HepG2 (cell line): ENCODE measurements at regions not wholly inside any gene's neighbourhood (a gene's known extent, or its start where the extent isn't known, plus 50 kb on each side); places are given as distances from the start of the nearest gene placed in this dataset.

Source experiments
- PAF1 ChIP-seq: IDR thresholded peaks from 2 replicates; pipeline ENCODE4 v1.6.1; 2016; ENCODE audit warnings: missing genetic modification reagents, missing compliant biosample characterization
- PHF8 ChIP-seq: sonication (generic); formaldehyde crosslinking; IDR thresholded peaks from 2 replicates; pipeline ENCODE4 v1.5.0; 2020; ENCODE audit warnings: missing genetic modification reagents
- SNAPC2 ChIP-seq: sonication (generic); formaldehyde crosslinking; IDR thresholded peaks from 2 replicates; pipeline ENCODE4 v1.8.1; 2022; ENCODE audit warnings: mild to moderate bottlenecking, missing genetic modification reagents
- TOE1 ChIP-seq: sonication (generic); formaldehyde crosslinking; IDR thresholded peaks from 2 replicates; pipeline ENCODE4 v1.4.0; 2020; ENCODE audit warnings: mild to moderate bottlenecking, missing genetic modification reagents
- ZBTB43 ChIP-seq: sonication (generic); formaldehyde crosslinking; conservative IDR thresholded peaks from 2 replicates; pipeline ENCODE4 v1.4.0; 2020; ENCODE audit warnings: missing genetic modification reagents
- ZNF407 ChIP-seq: sonication (generic); formaldehyde crosslinking; IDR thresholded peaks from one replicate; pipeline ENCODE4 v1.5.1; 2020; ENCODE audit warnings: mild to moderate bottlenecking, missing genetic modification reagents; ENCODE audit errors: not compliant biosample characterization
- ZNF7 ChIP-seq: IDR thresholded peaks from 2 replicates; pipeline ENCODE4 v1.6.1; 2016; ENCODE audit warnings: missing biosample characterization, missing genetic modification reagents
- ZSCAN5A ChIP-seq: sonication (generic); formaldehyde crosslinking; IDR thresholded peaks from 2 replicates; pipeline ENCODE4 v1.8.0; 2022; ENCODE audit warnings: mild to moderate bottlenecking, missing genetic modification reagents, borderline replicate concordance
- TF ChIP-seq, protein P1 (sequence below): sonication (generic); formaldehyde crosslinking; IDR thresholded peaks from 2 replicates; pipeline ENCODE4 v1.9.0; 2022; ENCODE audit warnings: low read depth, missing genetic modification reagents
- TF ChIP-seq, protein P2 (sequence below): IDR thresholded peaks from 2 replicates; pipeline ENCODE4 v1.6.1; 2012; ENCODE audit warnings: low read depth, low read length, improper control_type of control experiment
- TF ChIP-seq, protein P3 (sequence below): sonication (generic); formaldehyde crosslinking; IDR thresholded peaks from 2 replicates; pipeline ENCODE4 v1.5.0; 2020; ENCODE audit warnings: mild to moderate bottlenecking, missing genetic modification reagents, borderline replicate concordance

- TF ChIP-seq ZNF407 (CRISPR knock-in tag) (no peak), ZNF7 (no peak), ZBTB43 (CRISPR knock-in tag) (no peak), SNAPC2 (CRISPR knock-in tag) (no peak), TOE1 (no peak), PAF1 (CRISPR knock-in tag) (no peak), ZSCAN5A (no peak), PHF8 (CRISPR knock-in tag) (no peak)
- TF ChIP-seq, protein P1, sequence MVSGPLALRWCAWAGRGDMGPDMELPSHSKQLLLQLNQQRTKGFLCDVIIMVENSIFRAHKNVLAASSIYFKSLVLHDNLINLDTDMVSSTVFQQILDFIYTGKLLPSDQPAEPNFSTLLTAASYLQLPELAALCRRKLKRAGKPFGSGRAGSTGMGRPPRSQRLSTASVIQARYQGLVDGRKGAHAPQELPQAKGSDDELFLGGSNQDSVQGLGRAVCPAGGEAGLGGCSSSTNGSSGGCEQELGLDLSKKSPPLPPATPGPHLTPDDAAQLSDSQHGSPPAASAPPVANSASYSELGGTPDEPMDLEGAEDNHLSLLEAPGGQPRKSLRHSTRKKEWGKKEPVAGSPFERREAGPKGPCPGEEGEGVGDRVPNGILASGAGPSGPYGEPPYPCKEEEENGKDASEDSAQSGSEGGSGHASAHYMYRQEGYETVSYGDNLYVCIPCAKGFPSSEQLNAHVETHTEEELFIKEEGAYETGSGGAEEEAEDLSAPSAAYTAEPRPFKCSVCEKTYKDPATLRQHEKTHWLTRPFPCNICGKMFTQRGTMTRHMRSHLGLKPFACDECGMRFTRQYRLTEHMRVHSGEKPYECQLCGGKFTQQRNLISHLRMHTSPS, result no peak
- TF ChIP-seq, protein P2, sequence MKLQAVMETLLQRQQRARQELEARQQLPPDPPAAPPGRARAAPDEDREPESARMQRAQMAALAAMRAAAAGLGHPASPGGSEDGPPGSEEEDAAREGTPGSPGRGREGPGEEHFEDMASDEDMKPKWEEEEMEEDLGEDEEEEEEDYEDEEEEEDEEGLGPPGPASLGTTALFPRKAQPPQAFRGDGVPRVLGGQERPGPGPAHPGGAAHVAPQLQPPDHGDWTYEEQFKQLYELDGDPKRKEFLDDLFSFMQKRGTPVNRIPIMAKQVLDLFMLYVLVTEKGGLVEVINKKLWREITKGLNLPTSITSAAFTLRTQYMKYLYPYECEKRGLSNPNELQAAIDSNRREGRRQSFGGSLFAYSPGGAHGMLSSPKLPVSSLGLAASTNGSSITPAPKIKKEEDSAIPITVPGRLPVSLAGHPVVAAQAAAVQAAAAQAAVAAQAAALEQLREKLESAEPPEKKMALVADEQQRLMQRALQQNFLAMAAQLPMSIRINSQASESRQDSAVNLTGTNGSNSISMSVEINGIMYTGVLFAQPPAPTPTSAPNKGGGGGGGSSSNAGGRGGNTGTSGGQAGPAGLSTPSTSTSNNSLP, result no peak
- TF ChIP-seq, protein P3, sequence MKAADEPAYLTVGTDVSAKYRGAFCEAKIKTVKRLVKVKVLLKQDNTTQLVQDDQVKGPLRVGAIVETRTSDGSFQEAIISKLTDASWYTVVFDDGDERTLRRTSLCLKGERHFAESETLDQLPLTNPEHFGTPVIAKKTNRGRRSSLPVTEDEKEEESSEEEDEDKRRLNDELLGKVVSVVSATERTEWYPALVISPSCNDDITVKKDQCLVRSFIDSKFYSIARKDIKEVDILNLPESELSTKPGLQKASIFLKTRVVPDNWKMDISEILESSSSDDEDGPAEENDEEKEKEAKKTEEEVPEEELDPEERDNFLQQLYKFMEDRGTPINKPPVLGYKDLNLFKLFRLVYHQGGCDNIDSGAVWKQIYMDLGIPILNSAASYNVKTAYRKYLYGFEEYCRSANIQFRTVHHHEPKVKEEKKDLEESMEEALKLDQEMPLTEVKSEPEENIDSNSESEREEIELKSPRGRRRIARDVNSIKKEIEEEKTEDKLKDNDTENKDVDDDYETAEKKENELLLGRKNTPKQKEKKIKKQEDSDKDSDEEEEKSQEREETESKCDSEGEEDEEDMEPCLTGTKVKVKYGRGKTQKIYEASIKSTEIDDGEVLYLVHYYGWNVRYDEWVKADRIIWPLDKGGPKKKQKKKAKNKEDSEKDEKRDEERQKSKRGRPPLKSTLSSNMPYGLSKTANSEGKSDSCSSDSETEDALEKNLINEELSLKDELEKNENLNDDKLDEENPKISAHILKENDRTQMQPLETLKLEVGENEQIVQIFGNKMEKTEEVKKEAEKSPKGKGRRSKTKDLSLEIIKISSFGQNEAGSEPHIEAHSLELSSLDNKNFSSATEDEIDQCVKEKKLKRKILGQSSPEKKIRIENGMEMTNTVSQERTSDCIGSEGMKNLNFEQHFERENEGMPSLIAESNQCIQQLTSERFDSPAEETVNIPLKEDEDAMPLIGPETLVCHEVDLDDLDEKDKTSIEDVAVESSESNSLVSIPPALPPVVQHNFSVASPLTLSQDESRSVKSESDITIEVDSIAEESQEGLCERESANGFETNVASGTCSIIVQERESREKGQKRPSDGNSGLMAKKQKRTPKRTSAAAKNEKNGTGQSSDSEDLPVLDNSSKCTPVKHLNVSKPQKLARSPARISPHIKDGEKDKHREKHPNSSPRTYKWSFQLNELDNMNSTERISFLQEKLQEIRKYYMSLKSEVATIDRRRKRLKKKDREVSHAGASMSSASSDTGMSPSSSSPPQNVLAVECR (CRISPR knock-in tag), result no peak
Measured at GRCh38 chr22:22099194-22099486, 116.6 kb upstream of the TOP3B start (continued).
